ENCODE measurements at regions not wholly inside any gene's neighbourhood (a gene's known extent, or its start where the extent isn't known, plus 50 kb on each side); places are given as distances from the start of the nearest gene placed in this dataset.

DNA sequence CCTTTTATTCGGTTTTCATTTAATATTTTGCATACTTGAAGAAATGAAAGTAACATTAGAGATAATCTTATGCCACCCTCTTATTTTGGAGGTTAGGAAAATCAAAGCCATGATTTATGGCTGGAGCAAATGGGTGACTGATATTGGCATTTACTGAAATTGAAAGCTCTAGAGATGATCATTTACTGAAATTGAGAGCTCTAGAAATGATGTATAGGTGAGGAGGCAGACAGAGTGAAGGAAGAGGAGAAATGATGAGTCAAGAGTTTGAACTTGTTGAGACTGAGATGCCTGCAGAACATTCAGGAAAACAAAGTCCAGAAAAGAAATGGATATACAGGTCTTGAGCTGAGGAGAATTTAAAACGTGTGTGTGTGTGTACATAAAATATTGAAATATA lies 217.6 kb downstream of the LTN1 start (continued):
- TF ChIP-seq, protein P1, sequence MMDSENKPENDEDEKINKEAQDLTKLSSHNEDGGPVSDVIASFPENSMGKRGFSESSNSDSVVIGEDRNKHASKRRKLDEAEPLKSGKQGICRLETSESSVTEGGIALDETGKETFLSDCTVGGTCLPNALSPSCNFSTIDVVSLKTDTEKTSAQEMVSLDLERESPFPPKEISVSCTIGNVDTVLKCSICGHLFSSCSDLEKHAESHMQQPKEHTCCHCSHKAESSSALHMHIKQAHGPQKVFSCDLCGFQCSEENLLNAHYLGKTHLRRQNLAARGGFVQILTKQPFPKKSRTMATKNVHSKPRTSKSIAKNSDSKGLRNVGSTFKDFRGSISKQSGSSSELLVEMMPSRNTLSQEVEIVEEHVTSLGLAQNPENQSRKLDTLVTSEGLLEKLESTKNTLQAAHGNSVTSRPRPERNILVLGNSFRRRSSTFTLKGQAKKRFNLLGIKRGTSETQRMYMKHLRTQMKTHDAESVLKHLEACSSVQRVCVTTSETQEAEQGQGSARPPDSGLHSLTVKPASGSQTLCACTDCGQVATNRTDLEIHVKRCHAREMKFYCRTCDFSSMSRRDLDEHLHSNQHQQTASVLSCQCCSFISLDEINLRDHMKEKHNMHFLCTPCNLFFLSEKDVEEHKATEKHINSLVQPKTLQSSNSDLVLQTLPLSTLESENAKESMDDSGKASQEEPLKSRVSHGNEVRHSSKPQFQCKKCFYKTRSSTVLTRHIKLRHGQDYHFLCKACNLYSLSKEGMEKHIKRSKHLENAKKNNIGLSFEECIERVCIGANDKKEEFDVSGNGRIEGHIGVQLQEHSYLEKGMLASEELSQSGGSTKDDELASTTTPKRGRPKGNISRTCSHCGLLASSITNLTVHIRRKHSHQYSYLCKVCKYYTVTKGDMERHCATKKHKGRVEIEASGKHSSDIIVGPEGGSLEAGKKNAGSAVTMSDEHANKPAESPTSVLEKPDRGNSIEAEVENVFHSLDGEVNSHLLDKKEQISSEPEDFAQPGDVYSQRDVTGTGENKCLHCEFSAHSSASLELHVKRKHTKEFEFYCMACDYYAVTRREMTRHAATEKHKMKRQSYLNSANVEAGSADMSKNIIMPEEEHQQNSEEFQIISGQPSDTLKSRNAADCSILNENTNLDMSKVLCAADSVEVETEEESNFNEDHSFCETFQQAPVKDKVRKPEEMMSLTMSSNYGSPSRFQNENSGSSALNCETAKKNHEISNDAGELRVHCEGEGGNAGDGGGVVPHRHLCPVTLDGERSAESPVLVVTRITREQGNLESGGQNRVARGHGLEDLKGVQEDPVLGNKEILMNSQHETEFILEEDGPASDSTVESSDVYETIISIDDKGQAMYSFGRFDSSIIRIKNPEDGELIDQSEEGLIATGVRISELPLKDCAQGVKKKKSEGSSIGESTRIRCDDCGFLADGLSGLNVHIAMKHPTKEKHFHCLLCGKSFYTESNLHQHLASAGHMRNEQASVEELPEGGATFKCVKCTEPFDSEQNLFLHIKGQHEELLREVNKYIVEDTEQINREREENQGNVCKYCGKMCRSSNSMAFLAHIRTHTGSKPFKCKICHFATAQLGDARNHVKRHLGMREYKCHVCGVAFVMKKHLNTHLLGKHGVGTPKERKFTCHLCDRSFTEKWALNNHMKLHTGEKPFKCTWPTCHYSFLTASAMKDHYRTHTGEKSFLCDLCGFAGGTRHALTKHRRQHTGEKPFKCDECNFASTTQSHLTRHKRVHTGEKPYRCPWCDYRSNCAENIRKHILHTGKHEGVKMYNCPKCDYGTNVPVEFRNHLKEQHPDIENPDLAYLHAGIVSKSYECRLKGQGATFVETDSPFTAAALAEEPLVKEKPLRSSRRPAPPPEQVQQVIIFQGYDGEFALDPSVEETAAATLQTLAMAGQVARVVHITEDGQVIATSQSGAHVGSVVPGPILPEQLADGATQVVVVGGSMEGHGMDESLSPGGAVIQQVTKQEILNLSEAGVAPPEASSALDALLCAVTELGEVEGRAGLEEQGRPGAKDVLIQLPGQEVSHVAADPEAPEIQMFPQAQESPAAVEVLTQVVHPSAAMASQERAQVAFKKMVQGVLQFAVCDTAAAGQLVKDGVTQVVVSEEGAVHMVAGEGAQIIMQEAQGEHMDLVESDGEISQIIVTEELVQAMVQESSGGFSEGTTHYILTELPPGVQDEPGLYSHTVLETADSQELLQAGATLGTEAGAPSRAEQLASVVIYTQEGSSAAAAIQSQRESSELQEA (IDR thresholded peaks at IDR 0.05; ENCODE audit: low read depth), result no peak
- TF ChIP-seq ZSCAN29 (IDR thresholded peaks at IDR 0.05), result no peak

DNA sequence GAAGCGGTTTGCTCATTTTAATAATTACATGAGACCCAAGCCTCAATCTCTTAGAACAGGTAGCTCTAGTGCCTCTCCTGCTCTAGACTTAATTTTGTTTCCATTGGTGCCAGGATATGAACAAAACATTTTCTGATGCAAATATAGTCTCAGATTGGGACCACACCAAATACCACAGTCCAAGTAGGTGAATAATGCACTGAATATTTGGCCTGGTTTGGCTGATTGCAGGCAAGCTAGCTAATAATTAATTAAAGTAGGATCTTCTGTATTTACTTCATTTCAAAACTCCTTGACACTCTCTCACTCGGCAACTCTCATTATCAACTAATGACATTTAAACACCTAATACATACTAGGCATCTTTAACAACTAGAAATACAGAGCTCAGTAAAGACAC lies 219.6 kb downstream of the LTN1 start:
- no TSS peak for BruUV-seq (replicated peaks)
- Histone ChIP-seq H3K4me2 (ENCODE audit: insufficient read depth, low read length) (no peak overlapping the region), H2AFZ (ENCODE audit: low read depth, low read length) (no peak overlapping the region), H3K27ac (ENCODE audit: extremely low read depth, low read depth, low read length) (no peak overlapping the region), H3K27me3 (ENCODE audit: control insufficient read depth in 2 of 2, insufficient read depth in 2 of 2, low read length in 2 of 2) (no peaks in the 10 kb centered on the region), H3K9ac (ENCODE audit: insufficient read depth in 1 of 2, low read depth in 2 of 2, low read length in 2 of 2) (no peak overlapping the region), H3K9me3 (replicated peaks; ENCODE audit: control insufficient read depth, insufficient read depth, low read depth, low read length) (no peaks in the 10 kb centered on the region), H4K20me1 (replicated peaks; ENCODE audit: control insufficient read depth, insufficient read depth, low read length) (no peaks in the 10 kb centered on the region), H3K4me3 (no peak overlapping the region), H3K4me1 (replicated peaks in 1 of 2; ENCODE audit: control insufficient read depth in 2 of 2, insufficient read depth in 2 of 2, low read length in 2 of 2) (no peaks in the 10 kb centered on the region), H3K9me1 (ENCODE audit: control insufficient read depth, insufficient read depth, low read length) (no peaks in the 10 kb centered on the region), H3K36me3 (ENCODE audit: control insufficient read depth, insufficient read depth, low read length) (no peaks in the 10 kb centered on the region), H3K79me2 (ENCODE audit: control insufficient read depth, insufficient read depth, low read length) (no peaks in the 10 kb centered on the region)
- CTCF ChIA-PET (ENCODE audit: low intra/inter-chr PET ratio), result no interaction called here
- POLR2A ChIA-PET, result interaction anchor here (0.6 kb wide), 2 partner anchors 14 to 159 kb away, joined by 3 read pairs; no protein-coding TSS in a partner anchor
- no peak for DNase-seq (ENCODE audit: extremely low read depth in 1 of 4, low spot score in 3 of 4)
- WGBS (ENCODE audit: insufficient coverage, low coverage, missing lambda C conversion rate), result 3% methylated on average over 2 of the region's 2 CpGs
- intact Hi-C loops (cut with micrococcal nuclease), result no loop called here
- no peak for FAIRE-seq
- in situ Hi-C loops (cut with MboI), result no loop called here
- no peak for TF ChIP-seq CXXC5 (CRISPR knock-in tag; IDR thresholded peaks at IDR 0.05)
- no peak for TF ChIP-seq RFX7 (CRISPR knock-in tag; IDR thresholded peaks at IDR 0.05)
- no peak for ATAC-seq
